ENCODE measurements at regions not wholly inside any gene's neighbourhood (a gene's known extent, or its start where the extent isn't known, plus 50 kb on each side); places are given as distances from the start of the nearest gene placed in this dataset.
"Not testable (repeated sequence)": the region's sequence is repeated elsewhere in the genome, so short reads cannot be mapped to it uniquely, and the experiment has no call there.

GRCh38 chr2:190742431-190742830, 93.5 kb downstream of the NAB1 start:
- TF ChIP-seq CTCF (conservative IDR thresholded peaks at IDR 0.05; ENCODE audit: low read depth, low read length): no peak
- no peak overlapping the region for H3K4me3 ChIP-seq (ENCODE audit: low read depth, low read length)
- DNase-seq (ENCODE audit: low read depth): no peak

DNA sequence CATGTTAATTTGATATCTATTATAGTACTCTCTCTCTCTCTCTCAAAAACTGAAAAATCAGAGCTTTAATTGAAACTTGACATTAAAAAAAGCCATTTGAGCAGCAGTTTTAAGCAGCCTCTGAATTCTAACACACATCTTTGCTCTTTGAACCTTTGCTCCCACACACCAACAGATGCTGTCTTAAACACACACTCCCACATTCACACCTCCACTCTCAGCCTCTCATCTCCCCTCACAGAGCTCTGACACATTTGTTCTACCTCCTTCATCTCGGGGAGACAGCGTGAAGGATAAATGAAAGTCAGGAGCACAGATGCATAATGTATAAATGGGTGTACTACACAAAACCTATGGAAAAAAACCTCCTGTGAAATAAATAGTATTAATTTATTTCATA, 95.2 kb downstream of the NAB1 start:
- H3K4me3 ChIP-seq (ENCODE audit: low read depth, low read length): no peak overlapping the region
- DNase-seq (ENCODE audit: low read depth): no peak
- no peak for TF ChIP-seq CTCF (conservative IDR thresholded peaks at IDR 0.05; ENCODE audit: low read depth, low read length)

- no peak for DNase-seq (ENCODE audit: low read depth)
- TF ChIP-seq CTCF (conservative IDR thresholded peaks at IDR 0.05; ENCODE audit: low read depth, low read length): no peak
Observed at GRCh38 chr2:190746971-190747761, 98.3 kb downstream of the NAB1 start.

GRCh38 chr2:190748966-190749365, 100.1 kb downstream of the NAB1 start:
- TF ChIP-seq CTCF (conservative IDR thresholded peaks at IDR 0.05; ENCODE audit: low read depth, low read length): no peak
- DNase-seq (ENCODE audit: low read depth): no peak
- H3K4me3 ChIP-seq (ENCODE audit: low read depth, low read length): no peak overlapping the region

More at GRCh38 chr2:190746971-190747761, 98.3 kb downstream of the NAB1 start:
- H3K4me3 ChIP-seq (ENCODE audit: low read depth, low read length): no peak overlapping the region

DNA sequence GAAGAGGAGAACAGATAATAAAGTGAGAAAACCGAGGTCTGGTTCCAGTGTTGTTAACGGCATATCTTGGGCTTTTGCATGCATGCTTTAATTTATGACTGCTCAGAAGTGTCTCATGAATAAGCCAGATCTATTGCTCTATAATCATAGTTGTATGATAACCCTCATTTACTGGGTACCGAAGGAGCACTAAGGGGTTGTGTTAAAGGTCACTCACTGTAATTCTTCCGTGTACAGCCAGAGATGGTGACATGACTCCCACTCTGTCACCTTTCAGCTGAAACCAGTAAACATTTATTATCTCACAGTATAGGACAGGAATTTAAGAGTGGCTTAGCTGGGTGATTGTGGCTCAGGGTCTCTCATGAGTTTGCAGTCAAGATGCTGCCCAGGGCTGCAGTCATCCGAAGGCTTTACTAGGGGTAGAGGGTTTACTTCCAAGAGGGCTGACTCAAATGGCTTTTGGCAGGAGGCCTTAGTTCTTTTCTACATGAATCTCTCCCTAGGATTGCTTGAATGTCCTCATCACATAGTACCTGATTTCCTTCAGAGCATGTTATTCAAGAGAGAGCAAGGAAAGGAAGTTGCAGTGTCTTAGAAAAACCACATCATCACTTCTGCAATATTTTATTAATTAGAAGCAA, 107.0 kb downstream of the NAB1 start:
- no peak for TF ChIP-seq CTCF (conservative IDR thresholded peaks at IDR 0.05; ENCODE audit: low read depth, low read length)
- DNase-seq (ENCODE audit: low read depth): no peak
- no peak overlapping the region for H3K4me3 ChIP-seq (ENCODE audit: low read depth, low read length)

DNA sequence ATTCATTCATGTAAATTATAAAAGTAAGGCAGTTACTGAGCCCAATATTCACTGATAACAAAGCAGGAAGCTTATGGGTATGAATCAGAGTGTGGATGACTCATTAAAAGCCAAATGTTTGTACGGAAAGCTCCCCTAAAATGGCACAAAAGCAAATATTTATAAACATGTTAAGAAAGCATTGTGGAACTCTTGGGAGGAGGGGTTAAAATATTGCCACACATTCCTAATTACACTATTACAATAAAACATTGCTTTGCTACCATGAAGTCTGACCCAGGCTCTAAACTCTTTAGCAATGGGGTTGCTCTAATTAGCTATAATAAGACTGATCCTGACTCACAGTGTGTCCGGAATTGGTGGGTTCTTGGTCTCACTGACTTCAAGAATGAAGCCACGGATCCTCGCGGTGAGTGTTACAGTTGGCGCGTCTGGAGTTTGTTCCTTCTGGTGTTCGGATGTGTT, 110.9 kb downstream of the NAB1 start:
- no peak for TF ChIP-seq CTCF (conservative IDR thresholded peaks at IDR 0.05; ENCODE audit: low read depth, low read length)
- H3K4me3 ChIP-seq (ENCODE audit: low read depth, low read length): no peak overlapping the region
- peak; percentile 66 for DNase-seq (ENCODE audit: low read depth)

GRCh38 chr2:190760353-190761150, 111.7 kb downstream of the NAB1 start:
- not testable (repeated sequence) for DNase-seq (ENCODE audit: low read depth); H3K4me3 ChIP-seq (ENCODE audit: low read depth, low read length)

DNA sequence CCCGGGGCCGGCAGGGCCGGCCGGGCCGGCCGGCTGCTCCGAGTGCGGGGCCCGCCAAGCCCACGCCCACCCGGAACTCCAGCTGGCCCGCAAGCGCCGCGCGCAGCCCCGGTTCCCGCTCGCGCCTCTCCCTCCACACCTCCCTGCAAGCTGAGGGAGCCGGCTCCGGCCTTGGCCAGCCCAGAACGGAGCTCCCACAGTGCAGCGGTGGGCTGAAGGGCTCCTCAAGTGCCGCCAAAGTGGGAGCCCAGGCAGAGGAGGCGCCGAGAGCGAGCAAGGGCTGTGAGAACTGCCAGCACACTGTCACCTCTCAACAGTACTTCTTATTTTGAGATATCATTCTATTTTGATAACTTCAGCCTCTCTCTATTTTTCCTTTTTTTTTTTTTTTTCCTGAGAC, 112.3 kb downstream of the NAB1 start:
- DNase-seq (ENCODE audit: low read depth); H3K4me3 ChIP-seq (ENCODE audit: low read depth, low read length): not testable (repeated sequence)

All from epithelial cell of proximal tubule (primary cell).